HG03159 (cell line): ENCODE measurements at regions not wholly inside any gene's neighbourhood (a gene's known extent, or its start where the extent isn't known, plus 50 kb on each side); places are given as distances from the start of the nearest gene placed in this dataset.

Source experiments
- ATAC-seq: cut with Tn5 transposase; IDR thresholded peaks from one replicate; pipeline ENCODE4 v1.9.1; 2021; ENCODE audit warnings: mild to moderate bottlenecking, moderate library complexity; ENCODE audit not compliant: unreplicated experiment

GRCh38 chr1:172972258-172972657 lies 78.5 kb downstream of the TNFSF18 start:
- no peak for ATAC-seq

- no peak for ATAC-seq
These were observed 77.3 kb downstream of the TNFSF18 start for GRCh38 chr1:172973424-172973823.

GRCh38 chr1:172976222-172977041 lies 74.3 kb downstream of the TNFSF18 start:
- no peak for ATAC-seq

- peak; percentile 70 for ATAC-seq
These were observed 73.3 kb downstream of the TNFSF18 start for GRCh38 chr1:172977296-172978017.

- ATAC-seq = no peak
These were observed 72.1 kb downstream of the TNFSF18 start for GRCh38 chr1:172978595-172978994.

GRCh38 chr1:172979828-172980227 lies 70.9 kb downstream of the TNFSF18 start:
- no peak for ATAC-seq

- ATAC-seq = no peak
These were observed 70.3 kb downstream of the TNFSF18 start for GRCh38 chr1:172980456-172980855.

GRCh38 chr1:172980971-172981370 lies 69.8 kb downstream of the TNFSF18 start:
- no peak for ATAC-seq
